ENCODE measurements at regions not wholly inside any gene's neighbourhood (a gene's known extent, or its start where the extent isn't known, plus 50 kb on each side); places are given as distances from the start of the nearest gene placed in this dataset.
"Not testable (repeated sequence)": the region's sequence is repeated elsewhere in the genome, so short reads cannot be mapped to it uniquely, and the experiment has no call there.

DNA sequence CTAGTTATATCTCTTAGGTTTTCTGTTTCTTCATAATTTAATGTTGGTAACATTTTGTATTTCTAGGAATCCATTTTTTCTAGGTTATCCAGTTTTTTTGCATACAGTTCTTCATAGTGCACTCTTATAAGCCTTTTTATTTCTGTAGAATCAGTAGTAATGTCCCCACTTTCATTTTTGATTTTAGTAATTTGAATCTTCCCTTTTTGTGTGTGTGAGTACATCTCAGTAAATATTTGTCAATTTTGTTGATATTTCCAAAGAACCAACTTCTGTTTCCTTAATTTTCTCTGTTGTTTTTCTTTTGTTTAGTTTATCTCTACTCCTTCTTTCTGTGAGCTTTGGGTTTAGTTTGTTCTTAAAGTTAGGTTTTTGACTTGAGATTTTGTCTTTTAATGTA is 507.3 kb upstream of the RGS6 start:
- DNase-seq (ENCODE audit: low spot score): no peak

DNA sequence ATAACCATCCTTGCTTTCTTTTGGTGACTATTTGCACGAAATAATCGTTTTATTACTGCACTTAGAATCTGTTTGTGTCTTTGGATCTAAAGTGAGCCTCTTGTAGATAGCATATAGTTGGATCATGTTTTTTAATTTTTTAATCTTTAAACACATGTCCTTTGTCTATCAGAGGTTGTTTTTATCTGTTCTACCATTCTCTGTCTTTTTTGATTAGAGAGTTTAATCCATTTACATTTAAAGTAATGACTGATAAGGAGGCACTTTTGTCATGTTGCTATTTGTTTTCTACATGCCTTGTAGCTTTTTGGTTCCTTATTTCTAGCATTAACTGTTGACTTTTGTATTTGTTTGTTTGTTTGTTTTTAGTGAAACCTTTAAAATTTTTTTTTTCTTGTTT is 506.2 kb upstream of the RGS6 start:
- DNase-seq (ENCODE audit: low spot score): no peak

DNA sequence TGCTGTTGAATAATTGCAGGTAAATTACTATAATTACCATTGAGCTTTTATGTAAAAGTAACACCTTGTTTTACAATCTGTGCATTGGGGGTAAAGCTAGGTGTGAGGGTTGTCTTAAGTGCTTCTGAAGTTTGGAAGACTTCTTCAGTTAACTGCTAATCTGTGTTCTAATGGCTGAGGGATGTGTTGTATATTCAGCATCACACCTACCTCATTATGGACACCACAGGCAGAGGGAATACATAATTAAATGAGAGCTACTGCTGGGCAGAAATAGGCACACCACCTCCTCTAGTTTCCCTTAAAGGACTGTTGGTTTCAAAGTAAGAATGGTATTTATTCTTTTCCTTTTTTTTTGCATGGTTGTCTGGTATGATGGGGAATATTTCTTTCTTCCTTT is 502.3 kb upstream of the RGS6 start:
- no peak for DNase-seq (ENCODE audit: low spot score)

DNA sequence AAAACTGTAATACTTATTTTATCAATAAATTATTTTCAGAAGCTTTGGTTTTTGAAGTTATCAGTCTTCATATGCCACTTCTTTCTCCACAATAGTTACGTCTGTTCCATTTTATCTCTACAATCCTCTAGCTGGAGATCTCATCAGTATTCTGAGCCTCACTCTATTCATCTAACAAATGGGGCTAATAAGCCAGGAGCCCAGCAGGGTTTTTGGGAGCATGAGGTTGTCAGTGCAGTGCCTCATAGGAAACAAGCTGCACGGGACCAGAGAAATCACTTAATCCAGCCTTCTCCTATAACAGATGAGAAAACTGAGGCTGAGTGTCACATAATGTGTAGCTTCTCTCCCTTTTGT is 501.9 kb upstream of the RGS6 start:
- no peak for DNase-seq (ENCODE audit: low spot score)

DNA sequence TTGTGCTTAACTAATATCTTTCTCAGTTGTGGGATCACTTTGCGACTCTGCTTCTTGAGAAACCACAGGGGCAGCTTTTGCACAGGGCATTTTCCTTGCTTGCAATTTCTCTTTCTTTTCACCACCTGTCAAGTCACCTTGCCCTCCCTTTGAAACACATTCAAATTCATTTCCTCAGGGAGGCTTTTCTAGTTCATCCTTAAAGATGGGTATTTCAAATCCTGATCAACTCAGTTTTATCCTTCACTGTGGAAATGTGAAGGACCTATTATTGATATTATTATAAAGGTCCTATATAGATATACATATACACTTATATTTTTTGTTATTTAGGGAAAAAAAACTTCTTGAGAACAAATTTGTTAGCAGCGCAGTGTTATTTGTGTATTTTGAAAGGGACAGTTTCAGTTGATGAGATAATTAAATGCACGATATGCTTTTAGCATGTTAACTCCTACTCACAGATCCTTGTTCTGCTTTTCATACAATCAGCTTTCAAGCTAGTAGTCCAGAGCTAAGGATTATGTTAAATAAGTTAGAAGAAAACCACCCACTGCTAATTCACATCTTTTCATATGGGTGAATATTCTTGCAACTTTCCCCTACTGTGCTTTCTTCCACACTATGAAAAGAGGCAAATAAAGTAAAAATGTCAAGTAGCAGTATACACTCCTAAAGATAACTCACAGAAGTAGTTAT is 501.4 kb upstream of the RGS6 start:
- DNase-seq (ENCODE audit: low spot score): no peak

DNA sequence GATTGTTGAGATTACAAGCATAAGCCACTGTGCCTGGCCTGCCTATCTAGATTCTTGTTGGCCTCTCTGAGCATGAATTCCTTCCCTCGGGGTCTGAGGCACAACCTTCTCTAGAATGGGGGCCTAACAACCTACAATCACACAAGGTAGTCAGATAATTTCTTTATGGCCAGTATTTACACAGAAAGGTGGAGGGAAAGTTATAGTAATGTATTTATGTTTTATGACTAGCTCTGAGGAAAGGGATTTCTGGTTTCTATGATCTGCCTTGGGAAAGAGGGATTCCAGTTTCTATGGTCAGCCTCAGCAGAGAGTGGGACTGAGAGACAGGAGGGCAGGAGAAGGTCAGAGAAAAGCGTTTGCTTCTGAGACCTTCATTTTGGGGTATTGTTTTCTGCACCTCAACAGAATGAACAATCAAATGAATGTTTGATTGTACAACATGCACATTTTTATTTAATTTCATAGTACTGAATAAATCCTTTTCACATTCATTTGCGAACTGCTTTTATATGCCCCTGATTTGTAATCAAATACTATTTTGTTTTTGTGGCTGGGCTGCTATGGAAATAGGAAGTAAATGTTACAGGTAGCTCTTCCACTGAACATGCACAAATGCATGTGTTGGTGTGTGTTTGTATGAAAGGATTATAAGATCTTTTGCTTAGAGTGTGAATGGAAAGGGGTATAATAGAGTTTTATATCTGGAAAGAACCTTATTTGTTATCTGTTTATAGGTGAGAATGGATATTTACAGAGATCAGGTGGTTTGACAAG is 499.7 kb upstream of the RGS6 start:
- no peak for DNase-seq (ENCODE audit: low spot score)

DNA sequence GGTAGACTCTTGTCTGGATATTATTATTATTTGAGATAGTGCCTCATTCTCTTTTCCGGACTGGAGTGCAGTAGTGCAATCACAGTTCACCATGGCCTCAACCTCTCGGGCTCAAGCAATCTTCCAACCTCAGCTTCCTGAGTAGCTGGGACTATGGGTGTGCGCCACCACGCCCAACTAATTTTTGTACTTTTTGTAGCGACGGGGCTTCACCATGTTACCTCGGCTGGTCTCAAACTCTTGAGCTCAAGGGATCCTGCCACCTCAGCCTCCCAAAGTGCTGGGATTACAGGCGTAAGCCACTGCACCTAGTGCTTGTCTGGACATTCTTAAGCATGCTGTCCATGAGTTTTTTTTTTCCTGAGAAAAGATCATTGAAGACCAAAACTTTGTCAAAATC is 498.9 kb upstream of the RGS6 start:
- DNase-seq (ENCODE audit: low spot score): no peak

DNA sequence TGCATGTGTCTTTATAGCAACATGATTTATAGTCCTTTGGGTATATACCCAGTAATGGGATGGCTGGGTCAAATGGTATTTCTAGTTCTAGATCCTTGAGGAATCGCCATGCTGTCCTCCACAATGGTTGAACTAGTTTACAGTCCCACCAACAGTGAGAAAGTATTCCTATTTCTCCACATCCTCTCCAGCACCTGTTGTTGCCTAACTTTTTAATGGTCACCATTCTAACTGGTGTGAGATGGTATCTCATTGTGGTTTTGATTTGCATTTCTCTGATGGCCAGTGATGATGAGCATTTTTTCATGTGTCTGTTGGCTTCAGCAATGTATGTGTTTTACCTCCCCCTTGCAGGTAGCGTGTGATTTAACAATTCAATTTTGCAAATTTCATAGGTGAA is 496.6 kb upstream of the RGS6 start:
- DNase-seq (ENCODE audit: low spot score): not testable (repeated sequence)

DNA sequence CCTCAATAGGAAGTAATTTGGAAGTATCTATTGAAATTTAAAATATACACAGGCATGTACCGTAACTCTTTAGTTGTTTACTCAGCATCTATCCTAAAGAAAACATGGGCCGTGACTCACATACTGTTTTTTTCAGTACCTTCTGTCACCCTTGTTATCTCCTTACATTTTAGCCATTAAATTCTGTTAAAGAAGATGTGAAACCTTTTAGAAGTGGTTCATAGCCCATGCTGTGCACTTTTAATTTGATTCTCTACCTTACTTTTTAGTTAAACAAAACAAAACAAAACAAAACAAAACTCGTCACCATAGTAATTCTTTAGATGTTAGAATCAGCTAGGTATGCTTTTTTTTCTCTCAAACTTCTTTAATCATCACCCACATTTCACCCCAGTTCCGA is 494.4 kb upstream of the RGS6 start:
- no peak for DNase-seq (ENCODE audit: low spot score)

DNA sequence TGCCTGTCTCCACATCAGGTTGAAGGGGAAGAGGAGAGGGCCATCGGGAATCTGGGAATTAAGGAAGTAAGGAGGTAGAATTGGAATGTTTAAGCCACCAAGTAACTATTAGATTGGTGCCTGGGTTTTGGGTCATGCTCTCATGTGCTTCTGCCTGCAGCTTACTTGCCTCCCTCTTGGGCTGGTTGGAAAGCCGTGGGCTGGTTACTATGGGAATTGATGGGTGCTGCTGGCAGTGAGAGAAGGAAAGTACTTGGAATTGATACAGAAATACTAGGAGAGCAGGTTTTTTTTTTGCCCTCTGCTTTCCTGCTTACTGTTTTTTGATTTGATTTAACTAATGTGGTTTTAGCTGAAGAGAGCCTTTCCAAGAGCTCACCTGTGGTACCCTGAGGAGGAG is 493.5 kb upstream of the RGS6 start:
- DNase-seq (ENCODE audit: low spot score): no peak

DNA sequence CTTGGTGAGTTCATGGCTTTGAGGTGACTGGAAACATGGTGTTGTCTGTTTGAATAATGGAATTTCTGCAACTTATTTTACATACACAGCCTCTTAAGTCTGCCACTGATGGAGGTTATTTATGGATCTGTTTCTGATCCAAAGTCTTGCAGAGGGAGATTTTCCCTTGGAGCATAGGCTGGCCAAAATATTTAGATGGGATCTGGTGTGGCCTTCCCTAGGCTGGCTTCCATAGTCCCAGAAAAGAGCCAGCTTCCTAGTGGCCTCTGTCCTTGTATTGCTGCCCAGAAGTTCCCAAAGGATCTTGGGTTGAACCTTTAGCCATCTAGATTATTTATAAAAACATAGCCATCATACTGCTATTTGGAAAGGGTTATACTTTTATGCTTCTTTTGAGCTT is 491.1 kb upstream of the RGS6 start:
- DNase-seq (ENCODE audit: low spot score): no peak

DNA sequence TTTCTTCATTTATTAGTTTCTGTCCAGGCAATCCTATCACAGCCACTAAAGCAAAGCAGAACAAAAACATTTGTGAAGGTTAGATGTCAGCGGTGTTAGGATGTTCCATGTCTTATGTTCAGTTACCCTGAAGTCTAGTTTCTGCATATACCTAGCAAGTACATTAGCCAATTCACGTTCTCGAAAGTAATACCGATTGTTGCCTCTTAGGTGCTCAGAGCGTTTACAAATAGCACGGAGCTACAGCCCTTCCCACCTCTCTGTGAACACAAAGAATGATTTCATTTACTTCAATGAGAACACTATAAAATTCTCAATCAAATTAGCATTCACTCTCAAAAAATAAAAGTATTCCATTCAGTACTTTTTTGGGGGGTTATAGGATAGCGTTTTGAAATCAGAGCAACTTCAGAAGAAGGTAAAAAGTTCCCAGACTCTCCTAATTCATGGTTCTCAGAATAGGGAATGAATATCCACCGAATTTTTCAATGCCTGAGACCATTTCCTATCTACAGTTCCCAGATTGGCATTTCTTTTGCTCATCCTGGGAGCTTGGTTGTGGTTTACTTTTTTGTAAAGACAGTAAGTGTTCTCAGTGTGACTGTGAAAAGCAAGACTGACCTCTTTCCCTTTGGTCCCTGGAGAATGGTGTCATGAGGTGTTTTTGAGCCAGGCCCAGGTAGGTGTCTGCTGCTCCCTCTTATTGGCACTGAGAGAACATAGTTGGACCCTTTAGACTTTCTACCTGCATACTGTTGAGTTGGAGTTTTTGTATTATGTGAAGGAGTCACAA is 488.0 kb upstream of the RGS6 start:
- DNase-seq (ENCODE audit: low spot score): no peak

DNA sequence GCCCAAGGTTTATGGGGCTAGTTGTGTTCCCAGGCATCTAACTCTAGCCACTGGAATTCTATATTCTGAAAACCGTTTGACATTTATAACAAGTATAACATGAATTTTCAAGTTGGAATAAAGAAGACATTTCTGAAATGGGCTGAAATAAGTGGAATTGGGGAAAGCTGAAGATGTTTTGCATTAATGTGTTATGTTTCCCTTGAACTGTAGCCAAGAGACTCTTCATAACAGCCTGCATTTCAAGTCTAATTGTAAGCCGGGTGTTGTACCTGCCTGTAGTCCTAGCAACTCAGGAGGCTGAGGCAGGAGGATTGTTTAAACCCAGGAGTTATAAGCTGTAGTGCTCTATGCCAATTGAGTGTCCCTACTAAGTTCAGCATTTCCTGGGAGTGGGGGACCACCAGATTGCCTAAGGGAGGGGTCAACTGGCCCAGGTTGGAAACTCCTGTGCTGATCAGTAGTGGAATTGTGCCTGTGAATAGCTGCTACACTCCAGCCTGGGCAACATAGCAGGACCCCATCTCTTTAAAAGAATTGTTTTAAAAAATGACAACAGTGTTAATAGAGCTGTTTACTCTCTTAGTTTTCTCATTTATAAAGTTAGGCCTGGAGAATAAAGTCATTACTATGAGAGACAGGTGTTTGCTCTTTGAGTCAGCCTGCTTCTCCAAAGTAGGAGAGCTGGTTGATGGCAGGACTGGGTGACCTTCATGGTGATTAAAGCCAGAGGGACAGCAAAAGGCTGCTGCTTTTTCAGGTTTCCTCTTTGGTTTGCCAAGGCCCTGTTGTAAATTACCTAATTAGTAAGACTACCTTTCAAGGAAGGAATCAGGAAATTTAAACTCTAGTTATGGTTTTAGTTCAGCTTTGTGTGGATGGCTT is 483.6 kb upstream of the RGS6 start:
- DNase-seq (ENCODE audit: low spot score): no peak

DNA sequence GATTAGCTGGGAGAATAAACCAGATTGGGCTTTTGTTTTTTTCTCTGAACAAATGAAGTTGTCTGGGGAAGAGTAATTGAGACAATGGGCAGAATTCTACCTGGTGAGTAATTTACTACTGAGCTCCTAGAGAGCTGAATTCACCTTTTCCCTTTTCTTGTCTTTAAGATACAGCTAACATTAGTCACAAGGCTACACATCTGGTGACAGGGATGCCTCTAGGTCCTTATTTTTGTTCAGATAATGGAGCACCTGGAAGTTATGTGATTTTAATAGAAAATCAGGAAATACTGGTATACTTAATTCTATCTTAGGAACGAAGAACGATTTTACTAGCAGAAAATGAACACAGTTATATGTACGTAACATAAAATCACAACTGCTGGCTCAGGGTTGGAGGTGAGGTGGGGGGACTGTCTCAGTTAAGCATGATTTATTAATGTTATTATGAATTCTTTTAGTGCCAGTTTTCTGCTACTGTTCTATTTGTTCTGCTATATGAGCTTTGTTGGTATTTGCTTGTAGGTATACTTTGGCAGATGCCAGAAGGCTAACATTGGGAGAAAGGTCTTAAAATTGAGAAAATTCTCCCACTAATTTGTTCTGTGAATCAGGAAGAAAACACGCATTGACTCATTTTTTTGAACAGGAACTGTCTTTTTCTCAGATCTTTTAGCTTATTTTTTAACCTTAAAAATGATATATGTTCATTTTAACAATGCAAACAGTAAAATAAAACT is 482.7 kb upstream of the RGS6 start:
- no peak for DNase-seq (ENCODE audit: low spot score)

DNA sequence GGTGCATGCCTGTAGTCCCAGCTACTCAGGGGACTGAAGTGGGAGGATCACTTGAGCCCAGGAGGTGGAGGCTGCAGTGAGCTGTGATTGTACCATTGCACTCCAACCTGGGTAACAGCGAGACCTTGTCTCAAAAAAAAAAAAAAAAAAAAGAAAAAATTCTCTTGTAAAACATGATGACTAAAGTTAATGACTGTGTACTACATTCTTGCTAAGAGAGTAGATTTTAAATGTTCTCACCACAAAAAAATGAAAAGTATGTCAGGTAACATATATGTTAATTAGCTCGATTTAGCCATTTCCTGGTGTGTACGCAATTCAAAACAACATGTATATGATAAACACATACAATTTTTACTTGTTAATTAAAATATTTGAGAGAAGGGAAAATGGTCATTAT is 480.7 kb upstream of the RGS6 start:
- DNase-seq (ENCODE audit: low spot score): no peak

DNA sequence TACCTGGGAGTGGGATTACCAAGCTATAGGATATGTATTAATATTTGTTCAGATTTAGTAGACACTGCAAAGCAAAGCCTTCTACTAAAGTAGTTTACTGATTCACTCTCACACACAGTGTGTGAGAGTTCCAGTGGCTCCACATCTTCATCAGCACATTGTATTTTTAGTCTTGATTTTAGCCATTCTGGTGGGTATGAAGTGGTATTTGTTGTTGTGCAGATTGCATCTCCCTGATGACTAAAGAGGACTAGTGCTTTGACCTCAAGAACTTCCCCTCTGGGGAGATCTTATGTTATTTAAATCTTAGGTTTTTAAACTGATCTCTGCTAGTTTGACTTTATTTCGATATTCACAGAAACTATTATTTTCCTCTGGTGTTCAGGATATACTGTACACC is 479.7 kb upstream of the RGS6 start:
- no peak for DNase-seq (ENCODE audit: low spot score)

DNA sequence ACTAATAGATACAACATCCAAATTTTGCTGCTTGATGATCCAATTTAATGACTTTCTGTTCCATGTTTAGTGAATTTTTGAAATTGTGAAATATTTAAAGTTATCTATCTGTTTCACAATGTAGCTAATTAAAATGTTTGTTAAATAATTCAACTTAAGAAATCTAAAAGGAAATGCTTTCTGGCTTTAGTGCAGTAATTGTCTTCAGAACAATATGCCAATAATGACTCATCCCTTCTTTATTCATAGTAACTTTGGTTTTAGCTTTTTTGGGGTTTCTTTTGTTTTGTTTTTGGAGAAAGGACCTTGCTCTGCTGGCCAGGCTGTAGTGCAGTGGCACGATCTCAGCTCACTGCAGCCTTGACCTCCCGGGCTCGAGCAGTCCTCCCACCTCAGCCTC is 479.2 kb upstream of the RGS6 start:
- DNase-seq (ENCODE audit: low spot score): no peak

DNA sequence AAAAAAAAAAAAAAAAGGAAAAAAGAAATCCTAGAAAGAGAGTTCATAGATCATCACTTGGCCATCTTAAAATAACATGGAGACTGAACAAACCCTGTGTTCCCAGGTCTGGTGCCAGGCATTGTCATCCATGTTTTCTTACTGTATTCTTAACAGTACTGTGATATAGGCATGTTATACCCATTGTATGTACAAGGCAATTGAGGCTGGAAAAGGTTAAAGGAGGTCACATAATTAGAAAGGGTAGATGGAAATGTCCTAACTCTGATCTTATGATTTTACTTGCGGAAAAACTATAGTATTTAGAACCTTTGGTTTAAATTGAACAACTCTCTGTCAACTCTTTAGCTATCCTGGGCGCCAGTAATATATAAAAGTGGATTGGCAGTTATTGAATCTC is 478.2 kb upstream of the RGS6 start:
- no peak for DNase-seq (ENCODE audit: low spot score)

DNA sequence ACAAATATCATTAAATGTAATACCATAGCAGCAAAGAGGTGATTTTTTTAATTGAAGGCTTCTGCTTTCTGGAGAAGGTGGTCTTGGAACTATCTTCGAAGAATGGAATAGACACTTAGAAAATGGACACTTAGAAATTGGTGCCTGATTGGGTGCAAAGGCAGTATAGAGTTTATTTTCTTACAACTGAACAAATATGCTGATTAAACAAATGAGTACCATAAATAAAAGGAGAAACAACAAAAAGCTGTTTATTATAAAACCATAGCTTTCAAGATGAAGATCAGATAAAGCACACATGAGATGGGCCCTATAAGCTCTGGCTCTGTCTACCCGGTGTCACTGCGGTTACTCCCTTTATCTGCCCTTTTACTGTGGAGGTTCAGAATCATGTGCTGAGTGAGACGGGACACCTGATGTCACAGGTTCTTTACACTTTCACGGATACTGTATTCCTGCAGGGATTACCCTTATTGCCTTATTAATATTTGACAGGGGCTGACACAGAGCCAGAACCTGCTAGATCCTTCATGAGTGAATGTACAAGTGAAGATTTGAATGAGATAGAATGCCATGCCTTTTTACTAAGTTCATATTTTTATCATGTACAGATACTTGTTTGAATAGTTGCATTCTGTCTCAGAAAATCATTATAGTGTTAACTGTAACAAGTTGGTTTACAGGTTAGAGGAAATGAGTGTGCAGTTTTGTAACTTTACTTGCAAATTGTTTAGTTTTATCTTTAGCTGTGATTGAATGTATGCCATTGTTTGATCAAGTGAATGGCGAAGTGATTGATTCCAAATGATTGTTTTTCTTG is 477.5 kb upstream of the RGS6 start:
- DNase-seq (ENCODE audit: low spot score): no peak

DNA sequence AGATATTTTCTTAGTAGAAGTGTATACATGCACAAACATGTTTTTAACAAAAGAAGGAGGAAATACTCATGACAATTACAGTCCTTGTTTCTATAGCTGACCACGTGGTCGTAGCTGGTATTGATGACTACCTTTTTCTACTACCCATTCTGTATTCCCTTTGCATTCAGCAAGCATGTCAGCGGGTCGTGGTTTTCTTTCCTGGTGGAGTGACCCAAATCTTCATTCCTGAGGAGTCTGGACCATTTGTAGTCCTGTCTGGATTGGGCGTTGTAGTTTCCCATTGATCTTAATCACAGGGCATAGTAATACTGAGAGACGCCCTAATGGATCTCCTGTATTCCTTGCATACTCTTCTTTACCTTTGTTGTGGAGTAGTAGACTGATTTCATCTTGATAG is 472.1 kb upstream of the RGS6 start:
- DNase-seq (ENCODE audit: low spot score): no peak
